Fibroblast of lung (primary cell): ENCODE measurements at regions not wholly inside any gene's neighbourhood (a gene's known extent, or its start where the extent isn't known, plus 50 kb on each side); places are given as distances from the start of the nearest gene placed in this dataset.

Experiments used
- DNase-seq, 2 donors: peaks; one replicate each; pipeline versions ENCODE4 v3.0.0 to v3.0.0-alpha.2; 2010; ENCODE audit warnings: low read depth in 2 of 2
- H2AFZ ChIP-seq: 2 replicates; pipeline ENCODE4 v1.5.1; 2012; ENCODE audit warnings: low read length, control low read depth, inconsistent platforms
- H3K27ac ChIP-seq: 2 replicates; pipeline ENCODE4 v1.5.1; 2011; ENCODE audit warnings: low read length, control low read depth; ENCODE audit not compliant: insufficient read depth
- H3K27me3 ChIP-seq: 2 replicates; pipeline ENCODE4 v1.5.1; 2011; ENCODE audit warnings: mild to moderate bottlenecking, low read length; ENCODE audit not compliant: control insufficient read depth, insufficient read depth
- H3K36me3 ChIP-seq: 2 replicates; pipeline ENCODE4 v1.5.1; 2011; ENCODE audit warnings: low read length; ENCODE audit not compliant: control insufficient read depth, insufficient read depth
- H3K4me1 ChIP-seq: 2 replicates; pipeline ENCODE4 v1.5.1; 2011; ENCODE audit warnings: low read length; ENCODE audit not compliant: control insufficient read depth, insufficient read depth; ENCODE audit errors: extremely low read depth
- H3K4me2 ChIP-seq: 2 replicates; pipeline ENCODE4 v1.5.1; 2011; ENCODE audit warnings: low read length, control low read depth; ENCODE audit not compliant: insufficient read depth; ENCODE audit errors: extremely low read depth
- H3K4me3 ChIP-seq, 4 experiments: fragments of 200-600 bp in 1 of 4; sonication (generic) in 1 of 4; replicated peaks in 1 of 4; 2 replicates each; pipeline ENCODE4 v1.5.1; 2011 to 2016; ENCODE audit warnings: low read length in 4 of 4, low read depth in 3 of 4, mild to moderate bottlenecking in 3 of 4, control low read depth in 2 of 4, inconsistent platforms in 1 of 4, mixed read lengths in 1 of 4; ENCODE audit not compliant: insufficient read depth in 1 of 4; ENCODE audit errors: control extremely low read depth in 1 of 4
- H3K79me2 ChIP-seq: 2 replicates; pipeline ENCODE4 v1.5.1; 2012; ENCODE audit warnings: mild to moderate bottlenecking, low read length, inconsistent platforms; ENCODE audit not compliant: control insufficient read depth, insufficient read depth
- H3K9ac ChIP-seq: 2 replicates; pipeline ENCODE4 v1.5.1; 2011; ENCODE audit warnings: mild to moderate bottlenecking, low read length, control low read depth; ENCODE audit not compliant: insufficient read depth
- H3K9me3 ChIP-seq: 2 replicates; pipeline ENCODE4 v1.5.1; 2012; ENCODE audit warnings: low read depth, low read length; ENCODE audit not compliant: control insufficient read depth, insufficient read depth
- H4K20me1 ChIP-seq: 2 replicates; pipeline ENCODE4 v1.5.1; 2011; ENCODE audit warnings: low read length; ENCODE audit not compliant: control insufficient read depth, insufficient read depth; ENCODE audit errors: extremely low read depth
- EZH2 ChIP-seq: IDR thresholded peaks from 2 replicates; pipeline ENCODE4 v1.5.1; 2012; ENCODE audit warnings: low read length, control low read depth, mild to moderate bottlenecking; ENCODE audit errors: missing control alignments
- TF ChIP-seq, protein P1 (sequence below), 2 donors: IDR thresholded peaks in 1 of 2; conservative IDR thresholded peaks in 1 of 2; 1 replicate in 1 of 2; 2 replicates in 1 of 2; pipeline ENCODE4 v1.5.1; 2011 to 2012; ENCODE audit warnings: low read length in 2 of 2, control low read depth in 1 of 2, inconsistent platforms in 1 of 2, low read depth in 1 of 2, mild to moderate bottlenecking in 1 of 2

- H2AFZ ChIP-seq: no peak overlapping the region
- H3K4me3 ChIP-seq: no peak overlapping the region
- H3K4me2 ChIP-seq: no peak overlapping the region
- no peaks in the 10 kb centered on the region for H3K9me3 ChIP-seq
- no peaks in the 10 kb centered on the region for H3K79me2 ChIP-seq
- no peaks in the 10 kb centered on the region for H3K4me1 ChIP-seq
- peak; percentile 87 to 98 for DNase-seq
- no peak overlapping the region for H3K27ac ChIP-seq
- H3K9ac ChIP-seq: no peak overlapping the region
- TF ChIP-seq, protein P1, sequence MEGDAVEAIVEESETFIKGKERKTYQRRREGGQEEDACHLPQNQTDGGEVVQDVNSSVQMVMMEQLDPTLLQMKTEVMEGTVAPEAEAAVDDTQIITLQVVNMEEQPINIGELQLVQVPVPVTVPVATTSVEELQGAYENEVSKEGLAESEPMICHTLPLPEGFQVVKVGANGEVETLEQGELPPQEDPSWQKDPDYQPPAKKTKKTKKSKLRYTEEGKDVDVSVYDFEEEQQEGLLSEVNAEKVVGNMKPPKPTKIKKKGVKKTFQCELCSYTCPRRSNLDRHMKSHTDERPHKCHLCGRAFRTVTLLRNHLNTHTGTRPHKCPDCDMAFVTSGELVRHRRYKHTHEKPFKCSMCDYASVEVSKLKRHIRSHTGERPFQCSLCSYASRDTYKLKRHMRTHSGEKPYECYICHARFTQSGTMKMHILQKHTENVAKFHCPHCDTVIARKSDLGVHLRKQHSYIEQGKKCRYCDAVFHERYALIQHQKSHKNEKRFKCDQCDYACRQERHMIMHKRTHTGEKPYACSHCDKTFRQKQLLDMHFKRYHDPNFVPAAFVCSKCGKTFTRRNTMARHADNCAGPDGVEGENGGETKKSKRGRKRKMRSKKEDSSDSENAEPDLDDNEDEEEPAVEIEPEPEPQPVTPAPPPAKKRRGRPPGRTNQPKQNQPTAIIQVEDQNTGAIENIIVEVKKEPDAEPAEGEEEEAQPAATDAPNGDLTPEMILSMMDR (conservative IDR thresholded peaks at IDR 0.05 in 1 of 2, IDR thresholded peaks at IDR 0.05 in 1 of 2; ENCODE audit: low read depth in 1 of 2, low read length in 2 of 2): no peak
- no peak for TF ChIP-seq EZH2
- no peaks in the 10 kb centered on the region for H3K27me3 ChIP-seq
- H4K20me1 ChIP-seq: no peaks in the 10 kb centered on the region
- H3K36me3 ChIP-seq: no peaks in the 10 kb centered on the region
Observed at GRCh38 chr13:97627566-97627965, 193.6 kb downstream of the RAP2A start.

DNA sequence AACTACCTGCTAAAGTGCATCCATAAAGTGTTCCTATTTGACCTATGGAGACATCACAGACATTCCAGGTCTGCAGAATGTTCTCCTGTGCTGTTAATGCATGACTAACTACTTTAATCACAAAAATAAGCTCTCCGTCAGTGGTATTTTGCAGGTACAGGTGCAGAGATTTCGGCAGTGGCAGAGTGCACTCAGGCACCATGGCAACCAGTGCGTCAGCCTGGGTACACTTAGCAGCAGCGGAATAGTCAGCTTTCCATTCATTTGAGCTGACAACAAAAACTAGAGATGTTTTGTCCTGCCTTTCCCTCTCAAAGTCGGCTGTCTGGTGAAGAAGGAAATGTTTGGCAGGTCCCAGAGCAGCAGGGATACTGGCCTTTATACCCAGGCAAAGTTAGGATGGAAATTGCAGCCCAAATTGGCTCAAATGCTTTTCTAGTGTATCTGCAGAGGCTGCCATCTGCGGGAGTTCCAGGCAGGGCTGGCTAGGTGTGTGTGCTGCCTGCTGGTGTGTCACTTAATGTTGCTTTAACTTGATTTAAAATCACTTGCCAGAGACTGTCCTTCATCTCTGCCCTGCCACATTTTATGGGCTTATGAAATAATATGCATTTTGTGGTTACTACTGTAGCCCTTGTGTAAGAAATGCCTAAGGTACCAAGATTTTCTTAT, 195.8 kb downstream of the RAP2A start:
- no peak overlapping the region for H2AFZ ChIP-seq
- no peaks in the 10 kb centered on the region for H3K4me1 ChIP-seq
- no peaks in the 10 kb centered on the region for H3K36me3 ChIP-seq
- H4K20me1 ChIP-seq: no peaks in the 10 kb centered on the region
- no peak for TF ChIP-seq EZH2
- TF ChIP-seq, protein P1 (conservative IDR thresholded peaks at IDR 0.05 in 1 of 2, IDR thresholded peaks at IDR 0.05 in 1 of 2; ENCODE audit: low read depth in 1 of 2, low read length in 2 of 2): no peak
- no peak overlapping the region for H3K4me2 ChIP-seq
- no peak for DNase-seq
- no peak overlapping the region for H3K9ac ChIP-seq
- H3K27ac ChIP-seq: no peak overlapping the region
- no peak overlapping the region for H3K4me3 ChIP-seq
- no peaks in the 10 kb centered on the region for H3K9me3 ChIP-seq
- no peaks in the 10 kb centered on the region for H3K27me3 ChIP-seq
- no peaks in the 10 kb centered on the region for H3K79me2 ChIP-seq

- Histone ChIP-seq H3K36me3 (no peaks in the 10 kb centered on the region), H3K4me3 (no peak overlapping the region), H3K9me3 (no peaks in the 10 kb centered on the region), H3K4me2 (no peak overlapping the region), H4K20me1 (no peaks in the 10 kb centered on the region), H2AFZ (no peak overlapping the region), H3K27me3 (no peaks in the 10 kb centered on the region), H3K79me2 (no peaks in the 10 kb centered on the region), H3K9ac (no peak overlapping the region), H3K4me1 (no peaks in the 10 kb centered on the region), H3K27ac (no peak overlapping the region)
- TF ChIP-seq, protein P1 (conservative IDR thresholded peaks at IDR 0.05 in 1 of 2, IDR thresholded peaks at IDR 0.05 in 1 of 2; ENCODE audit: low read depth in 1 of 2, low read length in 2 of 2): no peak
- DNase-seq: no peak
Observed at GRCh38 chr13:97630725-97631124, 196.8 kb downstream of the RAP2A start.
